Mesothelial cell of epicardium (in vitro differentiated cells): ENCODE measurements at regions not wholly inside any gene's neighbourhood (a gene's known extent, or its start where the extent isn't known, plus 50 kb on each side); places are given as distances from the start of the nearest gene placed in this dataset.

ENCODE experiments used
- DNase-seq, 2 experiments: peaks; one replicate each; pipeline ENCODE4 v3.0.0; 2021; ENCODE audit warnings: low spot score in 2 of 2; ENCODE audit not compliant: unreplicated experiment in 2 of 2
- H3K27ac Mint-ChIP-seq: 2 replicates; pipeline ENCODE4 v1.8.0; 2021; ENCODE audit warnings: mixed read lengths
- H3K27me3 Mint-ChIP-seq: 2 replicates; pipeline ENCODE4 v1.8.0; 2021; ENCODE audit warnings: low read depth, mixed read lengths
- H3K36me3 Mint-ChIP-seq: 2 replicates; pipeline ENCODE4 v1.8.0; 2021; ENCODE audit warnings: mixed read lengths
- H3K4me1 Mint-ChIP-seq: 2 replicates; pipeline ENCODE4 v1.8.0; 2021; ENCODE audit warnings: mixed read lengths
- H3K4me3 Mint-ChIP-seq: 2 replicates; pipeline ENCODE4 v1.8.0; 2021; ENCODE audit warnings: mild to moderate bottlenecking, moderate library complexity, mixed read lengths
- H3K9me3 Mint-ChIP-seq: 2 replicates; pipeline ENCODE4 v1.8.0; 2021; ENCODE audit warnings: mixed read lengths
- CTCF ChIP-seq: fragments of 200-600 bp; sonication (generic); IDR thresholded peaks from one replicate; pipeline ENCODE4 v1.5.0; 2021; ENCODE audit warnings: antibody characterized with exemption; ENCODE audit not compliant: unreplicated experiment

- H3K9me3 Mint-ChIP-seq, result peaks cover 3% of the 10 kb centered on the region
- no peak overlapping the region for H3K27ac Mint-ChIP-seq
- TF ChIP-seq CTCF, result no peak
- DNase-seq, result no peak
- H3K4me3 Mint-ChIP-seq, result no peak overlapping the region
- no peaks in the 10 kb centered on the region for H3K27me3 Mint-ChIP-seq
- H3K4me1 Mint-ChIP-seq, result no peaks in the 10 kb centered on the region
- no peaks in the 10 kb centered on the region for H3K36me3 Mint-ChIP-seq
Observed at GRCh38 chr2:186918495-186918894, 69.5 kb upstream of the ZSWIM2 start.

- H3K27ac Mint-ChIP-seq, result no peak overlapping the region
- peaks cover 3% of the 10 kb centered on the region for H3K9me3 Mint-ChIP-seq
- H3K36me3 Mint-ChIP-seq, result no peaks in the 10 kb centered on the region
- TF ChIP-seq CTCF, result no peak
- no peak for DNase-seq
- H3K4me1 Mint-ChIP-seq, result no peaks in the 10 kb centered on the region
- no peak overlapping the region for H3K4me3 Mint-ChIP-seq
- H3K27me3 Mint-ChIP-seq, result no peaks in the 10 kb centered on the region
Observed at GRCh38 chr2:186917866-186918265, 68.9 kb upstream of the ZSWIM2 start.

- TF ChIP-seq CTCF, result no peak
- Mint-ChIP-seq H3K4me1 (no peaks in the 10 kb centered on the region), H3K9me3 (no peaks in the 10 kb centered on the region), H3K36me3 (no peaks in the 10 kb centered on the region), H3K27ac (no peak overlapping the region), H3K4me3 (no peak overlapping the region), H3K27me3 (no peaks in the 10 kb centered on the region)
- DNase-seq, result no peak
Observed at GRCh38 chr2:186913870-186914269, 64.9 kb upstream of the ZSWIM2 start.

GRCh38 chr2:186912979-186913378 lies 64.0 kb upstream of the ZSWIM2 start:
- H3K36me3 Mint-ChIP-seq, result no peaks in the 10 kb centered on the region
- no peak for TF ChIP-seq CTCF
- H3K27ac Mint-ChIP-seq, result no peak overlapping the region
- peaks cover under 1% of the 10 kb centered on the region for H3K27me3 Mint-ChIP-seq
- no peaks in the 10 kb centered on the region for H3K9me3 Mint-ChIP-seq
- DNase-seq, result no peak
- no peak overlapping the region for H3K4me3 Mint-ChIP-seq
- peaks cover 1% of the 10 kb centered on the region for H3K4me1 Mint-ChIP-seq

GRCh38 chr2:186911551-186912085 lies 62.6 kb upstream of the ZSWIM2 start:
- H3K4me1 Mint-ChIP-seq, result peaks cover 6% of the 10 kb centered on the region

More at GRCh38 chr2:186911551-186912085, 62.6 kb upstream of the ZSWIM2 start:
- no peak for DNase-seq
- Mint-ChIP-seq H3K36me3 (no peaks in the 10 kb centered on the region), H3K9me3 (no peaks in the 10 kb centered on the region), H3K27me3 (peaks cover 5% of the 10 kb centered on the region), H3K27ac (no peak overlapping the region), H3K4me3 (no peak overlapping the region)
- no peak for TF ChIP-seq CTCF
